ENCODE measurements at regions not wholly inside any gene's neighbourhood (a gene's known extent, or its start where the extent isn't known, plus 50 kb on each side); places are given as distances from the start of the nearest gene placed in this dataset.

- TF ChIP-seq CTCF (IDR thresholded peaks at IDR 0.05 in 8 of 11, conservative IDR thresholded peaks at IDR 0.05 in 3 of 11) = no peak
- no peak for TF ChIP-seq POLR2AphosphoS5 (IDR thresholded peaks at IDR 0.05)
- no peak for TF ChIP-seq POLR2A (IDR thresholded peaks at IDR 0.05)
Observed at GRCh38 chr21:35321322-35322200, 272.5 kb upstream of the RUNX1 start.

Data from spleen (tissue), 7 donors.